ENCODE measurements at regions not wholly inside any gene's neighbourhood (a gene's known extent, or its start where the extent isn't known, plus 50 kb on each side); places are given as distances from the start of the nearest gene placed in this dataset.

DNA sequence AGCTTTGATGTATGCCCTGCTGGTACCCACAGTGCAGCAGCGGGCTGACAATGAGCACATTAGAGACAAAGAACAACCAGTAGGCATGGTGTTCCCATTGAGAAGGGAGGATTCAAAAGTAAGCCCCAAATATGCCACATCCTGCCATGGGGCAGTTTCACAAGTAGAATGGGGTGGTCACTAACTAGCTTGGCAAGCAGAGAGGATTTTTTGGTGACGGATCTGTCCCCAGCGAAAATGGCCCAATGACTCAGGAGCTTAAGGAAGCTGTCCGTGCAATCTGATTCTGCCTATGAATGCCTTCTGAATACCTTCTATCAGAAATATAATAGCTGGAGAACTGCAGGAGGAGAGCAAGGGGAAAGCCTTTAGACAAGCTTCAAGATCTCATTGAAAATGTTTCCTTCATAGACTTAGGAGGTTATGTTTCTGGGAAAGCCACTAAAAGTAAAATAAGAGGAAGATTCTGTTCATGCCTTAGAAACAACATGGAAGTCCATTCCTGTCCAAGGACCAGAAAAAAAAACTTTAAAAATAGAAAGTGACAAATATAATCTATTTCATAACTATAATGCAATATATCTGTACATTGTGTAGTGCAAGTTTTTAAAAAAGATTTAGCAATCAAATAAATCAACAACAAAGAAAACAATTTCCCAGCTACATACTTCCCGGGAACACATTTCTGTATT lies 117.5 kb upstream of the SLC14A2 start:
- H3K9me3 ChIP-seq: no peaks in the 10 kb centered on the region
- intact Hi-C loops (cut with DNase I; ENCODE audit: low total_unique reads) (loop anchor here (5.0 kb wide), 1 partner anchor 175 kb away; no protein-coding TSS in a partner anchor), in situ Hi-C loops (cut with MboI; ENCODE audit: low sequenced_read_pairs in 4 of 4) (no loop called here)
- peak overlapping the region in 2 of 4 donors; percentile 11 to 14 for H3K27ac ChIP-seq
- no peak overlapping the region for H3K4me3 ChIP-seq
- TF ChIP-seq POLR2A (IDR thresholded peaks at IDR 0.05) (no peak), CTCF (IDR thresholded peaks at IDR 0.05 in 4 of 5, conservative IDR thresholded peaks at IDR 0.05 in 1 of 5) (no peak)
- H3K36me3 ChIP-seq: no peaks in the 10 kb centered on the region
- H3K4me1 ChIP-seq: peaks cover 0 to 7% of the 10 kb centered on the region in 2 donors
- DNase-seq (no peak), ATAC-seq (peak; percentile 65 to 74)
- no peaks in the 10 kb centered on the region for H3K27me3 ChIP-seq

DNA sequence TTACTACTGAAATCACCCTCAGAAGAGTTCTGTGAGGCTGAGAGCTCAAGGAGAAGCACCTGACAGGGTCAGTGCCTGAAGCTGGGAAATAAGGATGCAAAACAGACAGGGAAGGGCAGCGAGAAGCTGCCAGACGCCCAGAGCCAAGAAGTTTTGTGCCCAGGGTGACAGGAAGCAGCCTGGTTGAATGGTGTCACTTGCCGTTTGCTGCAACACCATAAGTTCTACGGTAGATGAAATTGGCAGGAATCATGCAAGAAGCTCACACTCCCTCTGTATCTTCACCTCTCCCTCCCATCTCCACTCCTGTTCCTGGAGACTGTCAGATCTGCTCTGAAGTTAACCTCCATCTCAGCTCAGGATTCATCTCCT lies 117.0 kb upstream of the SLC14A2 start:
- Histone ChIP-seq H3K9me3 (no peaks in the 10 kb centered on the region), H3K4me1 (peaks cover 0 to 7% of the 10 kb centered on the region in 2 donors), H3K27ac (peak overlapping the region in 1 of 4 donors; percentile 14), H3K36me3 (no peaks in the 10 kb centered on the region), H3K4me3 (no peak overlapping the region), H3K27me3 (no peaks in the 10 kb centered on the region)
- TF ChIP-seq CTCF (IDR thresholded peaks at IDR 0.05 in 4 of 5, conservative IDR thresholded peaks at IDR 0.05 in 1 of 5): no peak
- no peak for TF ChIP-seq POLR2A (IDR thresholded peaks at IDR 0.05)
- no peak for DNase-seq
- ATAC-seq: peak; percentile 53 to 57
- in situ Hi-C loops (cut with MboI; ENCODE audit: low sequenced_read_pairs in 4 of 4): no loop called here
- intact Hi-C loops (cut with DNase I; ENCODE audit: low total_unique reads): loop anchor here (5.0 kb wide), 1 partner anchor 176 kb away; no protein-coding TSS in a partner anchor

- DNase-seq: no peak
- Histone ChIP-seq H3K4me1 (no peaks in the 10 kb centered on the region), H3K27me3 (no peaks in the 10 kb centered on the region), H3K36me3 (no peaks in the 10 kb centered on the region), H3K9me3 (no peaks in the 10 kb centered on the region), H3K27ac (peak overlapping the region in 1 of 4 donors; percentile 29), H3K4me3 (no peak overlapping the region)
- intact Hi-C loops (cut with DNase I; ENCODE audit: low total_unique reads): no loop called here
- ATAC-seq: peak; percentile 51 to 52
- TF ChIP-seq CTCF (IDR thresholded peaks at IDR 0.05 in 4 of 5, conservative IDR thresholded peaks at IDR 0.05 in 1 of 5): no peak
- no peak for TF ChIP-seq POLR2A (IDR thresholded peaks at IDR 0.05)
- in situ Hi-C loops (cut with MboI; ENCODE audit: low sequenced_read_pairs in 4 of 4): no loop called here
Measured at GRCh38 chr18:45503990-45504389, 111.3 kb upstream of the SLC14A2 start.

GRCh38 chr18:45505497-45506206 lies 109.6 kb upstream of the SLC14A2 start:
- Histone ChIP-seq H3K9me3 (no peaks in the 10 kb centered on the region), H3K27me3 (no peaks in the 10 kb centered on the region), H3K27ac (peak overlapping the region in 1 of 4 donors; percentile 29), H3K4me1 (no peaks in the 10 kb centered on the region), H3K36me3 (no peaks in the 10 kb centered on the region), H3K4me3 (no peak overlapping the region)
- ATAC-seq: no peak
- intact Hi-C loops (cut with DNase I; ENCODE audit: low total_unique reads) (no loop called here), in situ Hi-C loops (cut with MboI; ENCODE audit: low sequenced_read_pairs in 4 of 4) (no loop called here)
- no peak for DNase-seq
- TF ChIP-seq CTCF (IDR thresholded peaks at IDR 0.05 in 4 of 5, conservative IDR thresholded peaks at IDR 0.05 in 1 of 5) (no peak), POLR2A (IDR thresholded peaks at IDR 0.05) (no peak)
